Pancreas (tissue), 10 donors: ENCODE measurements at regions not wholly inside any gene's neighbourhood (a gene's known extent, or its start where the extent isn't known, plus 50 kb on each side); places are given as distances from the start of the nearest gene placed in this dataset.
A peak's percentile ranks its signal among the peaks of the same experiment; 100 is the strongest.

Source experiments
- ATAC-seq, 4 donors: fragments of 200-7000 bp; cut with Tn5 transposase; one replicate each; pipeline versions ENCODE4 v1.8.0 to v1.9.1; 2020; ENCODE audit warnings: mild to moderate bottlenecking in 4 of 4, moderate library complexity in 4 of 4
- DNase-seq, 6 donors: peaks; one replicate each; pipeline ENCODE4 v3.0.0-alpha.2; 2020
- FAIRE-seq: peaks from 2 replicates; lab custom pipeline; 2012; peaks lifted over from hg19 to GRCh38; lab: Jason Lieb, UNC
- H3K27ac ChIP-seq, 4 donors: fragments of 200-600 bp; sonication (generic); 1 replicate in 3 of 4; 2 replicates in 1 of 4; pipeline versions ENCODE4 v1.5.0 to v1.8.0; 2020
- H3K27me3 ChIP-seq, 4 donors: fragments of 200-600 bp; one replicate each; pipeline ENCODE4 v1.8.0; 2021
- H3K36me3 ChIP-seq, 3 donors: fragments of 200-600 bp; sonication (generic) in 1 of 3; one replicate each; pipeline versions ENCODE4 v1.5.0 to v1.8.0; 2020 to 2021
- H3K4me1 ChIP-seq, 3 donors: fragments of 200-600 bp; one replicate each; pipeline ENCODE4 v1.8.0; 2021
- H3K4me3 ChIP-seq, 4 donors: fragments of 200-600 bp; sonication (generic) in 2 of 4; one replicate each; pipeline versions ENCODE4 v1.5.0 to v1.8.0; 2020 to 2021
- H3K9me3 ChIP-seq, 4 donors: fragments of 200-600 bp; one replicate each; pipeline ENCODE4 v1.8.0; 2021
- WGBS, 2 donors: extraction: QIAGEN DNeasy Blood & Tissue Kit; methylation state at CpG; one replicate each; pipeline ENCODE4 v1.1.7; 2013; 5-methylcytosine and 5-hydroxymethylcytosine counted together
- intact Hi-C, 3 donors: fragments of 100-400 bp; cut with DNase I; formaldehyde crosslinking; loops; one replicate each; pipeline versions ENCODE4 v1.11.1 to v1.14.2; 2022
- TF ChIP-seq, protein P1 (sequence below), 4 donors: fragments of 200-600 bp; sonication (generic) in 3 of 4; IDR thresholded peaks; one replicate each; pipeline versions ENCODE4 v1.5.0 to v1.8.0; 2021; ENCODE audit warnings: antibody characterized with exemption in 4 of 4
- donor health status: healthy with polysubstance abuse.
- donor health status: DM: no; HTN: no; CAD: no; lungs with moderate emphysema.
- donor health status: DM: no; HTN: no; CAD: no.
- donor health status: control.
- donor health status: control.
- donor health status: Bipolar disorder and iron deficiency.
- donor health status: DM: yes; HTN: yes; CAD: no.
- donor health status: DM: no; HTN: no; CAD: no.
- donor health status: DM: no; HTN: no; CAD: no.
- donor health status: DM: yes; HTN: yes; CAD: no.

GRCh38 chr2:164143183-164143930 lies 407.5 kb upstream of the FIGN start:
- intact Hi-C loops = no loop called here
- Histone ChIP-seq H3K4me1 (no peaks in the 10 kb centered on the region), H3K27ac (no peak overlapping the region), H3K36me3 (no peaks in the 10 kb centered on the region), H3K9me3 (no peaks in the 10 kb centered on the region), H3K27me3 (no peaks in the 10 kb centered on the region), H3K4me3 (no peak overlapping the region)
- TF ChIP-seq, protein P1, sequence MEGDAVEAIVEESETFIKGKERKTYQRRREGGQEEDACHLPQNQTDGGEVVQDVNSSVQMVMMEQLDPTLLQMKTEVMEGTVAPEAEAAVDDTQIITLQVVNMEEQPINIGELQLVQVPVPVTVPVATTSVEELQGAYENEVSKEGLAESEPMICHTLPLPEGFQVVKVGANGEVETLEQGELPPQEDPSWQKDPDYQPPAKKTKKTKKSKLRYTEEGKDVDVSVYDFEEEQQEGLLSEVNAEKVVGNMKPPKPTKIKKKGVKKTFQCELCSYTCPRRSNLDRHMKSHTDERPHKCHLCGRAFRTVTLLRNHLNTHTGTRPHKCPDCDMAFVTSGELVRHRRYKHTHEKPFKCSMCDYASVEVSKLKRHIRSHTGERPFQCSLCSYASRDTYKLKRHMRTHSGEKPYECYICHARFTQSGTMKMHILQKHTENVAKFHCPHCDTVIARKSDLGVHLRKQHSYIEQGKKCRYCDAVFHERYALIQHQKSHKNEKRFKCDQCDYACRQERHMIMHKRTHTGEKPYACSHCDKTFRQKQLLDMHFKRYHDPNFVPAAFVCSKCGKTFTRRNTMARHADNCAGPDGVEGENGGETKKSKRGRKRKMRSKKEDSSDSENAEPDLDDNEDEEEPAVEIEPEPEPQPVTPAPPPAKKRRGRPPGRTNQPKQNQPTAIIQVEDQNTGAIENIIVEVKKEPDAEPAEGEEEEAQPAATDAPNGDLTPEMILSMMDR (IDR thresholded peaks at IDR 0.05) = no peak
- DNase-seq (peak in 2 of 6 donors; percentile 20 to 42), ATAC-seq (no peak), FAIRE-seq (no peak)
- 86 to 91% methylated on average over 29 of the region's 29 CpGs for WGBS, 2 donors

DNA sequence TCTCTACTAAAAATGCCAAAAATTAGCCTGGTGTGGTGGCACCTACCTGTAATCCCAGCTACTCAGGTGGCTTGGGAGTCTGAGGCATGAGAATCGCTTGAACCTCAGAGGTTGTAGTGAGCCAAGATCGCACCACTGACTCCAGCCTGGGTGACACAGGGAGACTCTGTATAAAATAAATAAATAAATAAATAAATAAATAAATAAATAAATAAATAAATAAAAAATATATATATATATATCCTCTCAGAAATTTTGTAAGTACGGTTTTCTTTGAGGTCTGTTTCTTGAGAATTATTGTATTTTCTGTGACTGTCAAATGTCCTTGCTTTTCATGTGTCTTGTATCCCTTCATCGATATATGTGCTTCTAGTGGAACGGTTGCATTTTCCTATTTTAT lies 406.9 kb upstream of the FIGN start:
- 92 to 94% methylated on average over 5 of the region's 5 CpGs for WGBS, 2 donors
- no peaks in the 10 kb centered on the region for H3K4me1 ChIP-seq
- no peaks in the 10 kb centered on the region for H3K36me3 ChIP-seq
- ATAC-seq (no peak), FAIRE-seq (no peak), DNase-seq (no peak)
- TF ChIP-seq, protein P1 (IDR thresholded peaks at IDR 0.05) = no peak
- H3K4me3 ChIP-seq = no peak overlapping the region
- intact Hi-C loops = no loop called here
- no peaks in the 10 kb centered on the region for H3K9me3 ChIP-seq
- H3K27me3 ChIP-seq = no peaks in the 10 kb centered on the region
- no peak overlapping the region for H3K27ac ChIP-seq

DNA sequence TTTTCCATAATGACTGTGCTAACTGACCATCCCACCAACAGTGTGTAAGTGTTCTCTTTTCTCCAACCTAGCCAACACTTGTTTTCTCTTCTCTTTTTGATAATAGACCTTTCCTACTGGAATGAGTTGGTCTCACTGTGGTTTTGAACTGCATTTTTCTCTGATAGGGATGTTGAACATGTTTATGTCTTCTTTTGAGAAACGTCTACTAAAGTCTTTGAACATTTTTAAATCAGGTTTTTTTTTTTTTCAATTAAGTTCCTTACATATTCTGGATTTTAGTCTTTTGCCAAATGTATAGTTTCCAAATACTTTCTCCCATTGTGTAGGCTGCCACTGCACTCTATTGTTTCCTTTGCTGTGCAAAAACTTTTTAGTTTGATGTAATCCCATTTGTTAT lies 405.5 kb upstream of the FIGN start:
- WGBS, 2 donors = 25 to 26% methylated on average over 1 of the region's 1 CpG
- intact Hi-C loops = no loop called here
- H3K27ac ChIP-seq = no peak overlapping the region
- FAIRE-seq = no peak
- TF ChIP-seq, protein P1 (IDR thresholded peaks at IDR 0.05) = no peak
- H3K4me3 ChIP-seq = no peak overlapping the region
- no peaks in the 10 kb centered on the region for H3K9me3 ChIP-seq
- H3K36me3 ChIP-seq = no peaks in the 10 kb centered on the region
- H3K4me1 ChIP-seq = no peaks in the 10 kb centered on the region
- ATAC-seq = no peak
- DNase-seq = no peak
- no peaks in the 10 kb centered on the region for H3K27me3 ChIP-seq

DNA sequence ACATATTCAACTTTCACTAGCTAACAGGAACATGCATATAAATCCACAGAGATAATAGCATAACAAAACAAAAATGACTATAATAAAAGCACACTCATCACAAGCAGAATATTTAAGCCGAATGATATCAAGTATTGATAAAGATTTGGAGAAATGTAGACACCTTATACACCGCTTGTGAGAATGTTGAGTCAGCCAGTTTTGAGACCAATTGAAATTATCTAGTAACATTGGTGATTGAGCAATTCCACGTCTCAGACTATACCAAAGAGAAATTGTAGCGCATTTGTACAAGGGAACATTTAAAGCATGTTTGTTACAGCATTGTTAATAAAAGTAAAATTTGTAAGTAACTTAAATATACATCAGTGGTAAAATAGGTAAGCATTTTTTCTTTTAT lies 402.9 kb upstream of the FIGN start:
- H3K4me3 ChIP-seq = no peak overlapping the region
- TF ChIP-seq, protein P1 (IDR thresholded peaks at IDR 0.05) = no peak
- H3K27ac ChIP-seq = no peak overlapping the region
- no peak for FAIRE-seq
- H3K36me3 ChIP-seq = no peaks in the 10 kb centered on the region
- no peak for DNase-seq
- H3K4me1 ChIP-seq = no peaks in the 10 kb centered on the region
- no peaks in the 10 kb centered on the region for H3K27me3 ChIP-seq
- no peaks in the 10 kb centered on the region for H3K9me3 ChIP-seq
- ATAC-seq = no peak
- intact Hi-C loops = no loop called here
- 69 to 80% methylated on average over 4 of the region's 4 CpGs for WGBS, 2 donors

DNA sequence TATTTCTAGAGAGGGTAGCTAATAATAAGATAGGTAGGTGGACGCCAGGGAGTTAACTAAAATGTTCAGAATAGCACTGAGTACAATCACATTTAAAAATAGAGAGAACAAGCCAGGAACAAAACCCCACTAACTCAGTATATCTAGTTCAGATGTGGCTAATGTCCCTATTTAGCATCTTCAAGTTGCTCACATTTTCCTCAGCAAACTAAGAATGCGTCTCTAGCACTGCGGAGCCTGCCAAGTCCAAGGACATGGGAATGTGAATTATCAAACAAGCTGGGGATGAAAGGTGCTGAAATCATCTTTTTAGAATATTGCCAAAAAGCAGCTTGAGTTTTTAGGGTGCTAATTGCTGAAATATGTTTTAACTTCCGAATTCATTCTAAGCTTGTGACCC lies 398.5 kb upstream of the FIGN start:
- DNase-seq (no peak), FAIRE-seq (no peak)

More for the DNA sequence above, 398.5 kb upstream of the FIGN start:
- Histone ChIP-seq H3K9me3 (no peaks in the 10 kb centered on the region), H3K4me3 (no peak overlapping the region), H3K4me1 (no peaks in the 10 kb centered on the region), H3K27me3 (no peaks in the 10 kb centered on the region), H3K27ac (no peak overlapping the region), H3K36me3 (no peaks in the 10 kb centered on the region)
- no peak for ATAC-seq
- intact Hi-C loops = no loop called here
- 56 to 64% methylated on average over 4 of the region's 4 CpGs for WGBS, 2 donors
- TF ChIP-seq, protein P1 (IDR thresholded peaks at IDR 0.05) = no peak
